Fibroblast of the aortic adventitia (primary cell): ENCODE measurements at regions not wholly inside any gene's neighbourhood (a gene's known extent, or its start where the extent isn't known, plus 50 kb on each side); places are given as distances from the start of the nearest gene placed in this dataset.

Experiments
- DNase-seq: peaks from one replicate; pipeline ENCODE4 v3.0.0-alpha.2; 2010; ENCODE audit warnings: low read depth
- H3K4me3 ChIP-seq: 2 replicates; pipeline ENCODE4 v1.5.1; 2011; ENCODE audit warnings: low read depth, mild to moderate bottlenecking, control low read depth, low read length, moderate library complexity
- TF ChIP-seq, protein P1 (sequence below): IDR thresholded peaks from 2 replicates; pipeline ENCODE4 v1.5.1; 2011; ENCODE audit warnings: mild to moderate bottlenecking, low read length, control low read depth, inconsistent platforms; ENCODE audit not compliant: insufficient read depth

DNA sequence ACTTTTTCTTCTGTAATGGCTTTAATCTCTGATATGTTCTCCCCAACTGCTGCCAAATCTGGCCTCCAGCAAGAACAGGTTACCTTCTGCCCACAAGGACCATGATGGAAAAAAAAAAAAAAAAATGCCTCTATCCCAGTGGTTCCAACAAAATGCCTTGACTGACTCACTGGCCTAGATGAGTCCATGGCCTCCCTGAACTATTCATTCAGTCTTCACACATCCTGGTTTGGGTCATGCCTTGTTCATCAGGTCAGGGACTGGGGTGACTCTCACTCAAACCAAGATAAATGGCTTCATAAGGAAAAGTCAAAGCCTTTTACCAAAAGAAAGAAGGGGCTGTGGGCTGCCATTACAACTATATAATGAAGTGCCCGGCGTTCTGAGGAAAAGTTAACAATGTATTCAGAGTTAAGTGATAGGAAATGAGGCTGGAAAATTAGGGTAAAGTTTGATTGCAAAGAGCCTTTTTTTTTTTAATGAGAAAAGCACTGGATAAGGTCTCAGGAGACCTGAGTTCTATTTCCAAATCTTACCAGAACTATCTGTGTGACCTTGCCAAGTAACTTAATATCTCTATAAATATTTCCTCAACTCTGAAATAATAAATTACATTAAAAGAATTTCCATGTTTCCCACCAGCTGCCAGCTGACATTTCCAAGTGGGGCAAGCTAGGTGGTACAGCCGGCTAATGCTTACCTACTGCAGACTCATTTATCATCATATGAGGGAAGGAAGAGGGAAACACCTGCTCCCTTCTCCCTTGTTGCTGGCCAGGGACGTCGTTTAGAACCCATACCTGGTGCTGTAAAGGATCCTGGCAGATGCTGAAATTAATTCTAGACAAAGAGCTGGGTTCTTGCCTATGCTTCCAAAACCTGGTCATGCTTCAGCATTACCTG lies 380.0 kb upstream of the MARCKS start:
- no peak overlapping the region for H3K4me3 ChIP-seq
- no peak for DNase-seq
- TF ChIP-seq, protein P1, sequence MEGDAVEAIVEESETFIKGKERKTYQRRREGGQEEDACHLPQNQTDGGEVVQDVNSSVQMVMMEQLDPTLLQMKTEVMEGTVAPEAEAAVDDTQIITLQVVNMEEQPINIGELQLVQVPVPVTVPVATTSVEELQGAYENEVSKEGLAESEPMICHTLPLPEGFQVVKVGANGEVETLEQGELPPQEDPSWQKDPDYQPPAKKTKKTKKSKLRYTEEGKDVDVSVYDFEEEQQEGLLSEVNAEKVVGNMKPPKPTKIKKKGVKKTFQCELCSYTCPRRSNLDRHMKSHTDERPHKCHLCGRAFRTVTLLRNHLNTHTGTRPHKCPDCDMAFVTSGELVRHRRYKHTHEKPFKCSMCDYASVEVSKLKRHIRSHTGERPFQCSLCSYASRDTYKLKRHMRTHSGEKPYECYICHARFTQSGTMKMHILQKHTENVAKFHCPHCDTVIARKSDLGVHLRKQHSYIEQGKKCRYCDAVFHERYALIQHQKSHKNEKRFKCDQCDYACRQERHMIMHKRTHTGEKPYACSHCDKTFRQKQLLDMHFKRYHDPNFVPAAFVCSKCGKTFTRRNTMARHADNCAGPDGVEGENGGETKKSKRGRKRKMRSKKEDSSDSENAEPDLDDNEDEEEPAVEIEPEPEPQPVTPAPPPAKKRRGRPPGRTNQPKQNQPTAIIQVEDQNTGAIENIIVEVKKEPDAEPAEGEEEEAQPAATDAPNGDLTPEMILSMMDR = no peak

DNA sequence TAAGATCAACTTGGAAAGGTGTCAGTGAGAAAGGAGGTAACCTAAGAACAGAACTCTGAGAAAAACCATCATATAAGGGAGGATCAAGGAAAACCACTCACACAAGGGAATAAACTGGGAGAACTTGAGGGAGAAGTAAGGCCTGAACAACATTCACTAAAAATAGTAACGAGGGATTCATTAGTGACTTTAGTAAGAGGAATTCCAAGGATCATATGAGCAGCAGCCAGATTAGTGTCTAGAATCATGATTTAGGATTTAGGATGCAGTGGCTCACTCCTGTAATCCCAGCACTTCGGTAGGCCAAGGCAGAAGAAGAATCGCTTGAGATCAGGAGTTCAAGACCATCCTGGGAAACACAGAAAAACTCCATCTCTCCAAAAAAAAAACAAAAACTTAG lies 376.5 kb upstream of the MARCKS start:
- TF ChIP-seq, protein P1 = no peak
- DNase-seq = no peak
- no peak overlapping the region for H3K4me3 ChIP-seq

DNA sequence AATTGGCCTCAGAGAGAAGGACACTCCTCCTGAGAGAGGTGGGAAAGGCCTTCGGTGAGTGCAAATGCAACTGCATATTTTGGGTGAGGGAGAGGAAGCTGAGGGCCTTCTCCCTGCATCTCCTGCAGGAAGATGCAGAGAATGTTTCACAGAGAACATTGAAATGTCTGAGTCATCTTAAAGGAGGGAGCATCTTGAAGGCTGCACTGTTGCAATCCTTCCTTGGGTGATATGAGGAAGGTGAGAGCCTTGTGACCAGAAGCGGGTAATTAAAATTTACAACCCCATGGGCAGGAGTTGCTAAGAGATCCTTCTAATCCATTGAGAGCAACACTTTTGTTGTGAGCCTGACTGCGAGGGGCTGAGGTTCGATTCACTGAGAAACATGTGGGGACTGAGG lies 375.7 kb upstream of the MARCKS start:
- H3K4me3 ChIP-seq = no peak overlapping the region
- DNase-seq = no peak
- TF ChIP-seq, protein P1 = no peak

DNA sequence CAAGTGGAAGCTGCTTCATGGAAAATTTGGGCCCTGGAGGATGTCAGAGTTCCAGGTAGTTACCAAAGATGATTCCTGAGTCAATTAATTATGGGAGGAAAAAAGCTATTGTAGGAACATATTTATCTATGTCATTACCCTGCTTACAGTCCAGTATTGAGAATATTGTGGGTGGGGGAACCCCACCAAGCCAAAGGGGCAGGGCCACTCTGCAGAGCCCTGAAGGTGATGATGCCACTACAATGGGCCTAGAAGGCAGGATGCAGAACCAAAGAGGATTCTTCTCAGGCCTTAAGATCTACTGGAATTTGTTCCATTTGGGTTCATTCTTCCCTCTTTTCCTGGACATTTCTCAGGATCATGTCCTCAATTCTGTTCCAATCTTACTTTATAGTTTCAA lies 375.2 kb upstream of the MARCKS start:
- DNase-seq = no peak
- TF ChIP-seq, protein P1 = no peak
- no peak overlapping the region for H3K4me3 ChIP-seq

DNA sequence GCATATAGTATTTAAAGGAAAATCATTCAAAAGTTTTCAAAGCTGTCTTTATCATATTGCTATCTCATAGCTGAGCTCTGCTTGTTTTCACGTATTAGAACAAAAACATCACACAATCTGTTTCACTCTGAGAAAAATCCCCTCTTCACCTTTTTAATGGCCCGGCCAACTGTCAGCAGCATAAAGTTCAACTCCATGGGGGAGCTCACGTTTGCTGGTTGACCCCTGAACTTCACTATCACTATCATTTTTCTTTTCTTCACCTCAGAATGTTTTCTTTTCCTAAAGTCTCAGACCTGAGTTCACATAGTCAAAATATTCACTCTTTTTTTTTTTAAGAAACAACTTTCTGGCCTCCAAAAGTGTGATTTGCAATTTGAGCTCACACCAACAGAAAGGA lies 374.4 kb upstream of the MARCKS start:
- no peak for DNase-seq
- TF ChIP-seq, protein P1 = no peak
- no peak overlapping the region for H3K4me3 ChIP-seq

DNA sequence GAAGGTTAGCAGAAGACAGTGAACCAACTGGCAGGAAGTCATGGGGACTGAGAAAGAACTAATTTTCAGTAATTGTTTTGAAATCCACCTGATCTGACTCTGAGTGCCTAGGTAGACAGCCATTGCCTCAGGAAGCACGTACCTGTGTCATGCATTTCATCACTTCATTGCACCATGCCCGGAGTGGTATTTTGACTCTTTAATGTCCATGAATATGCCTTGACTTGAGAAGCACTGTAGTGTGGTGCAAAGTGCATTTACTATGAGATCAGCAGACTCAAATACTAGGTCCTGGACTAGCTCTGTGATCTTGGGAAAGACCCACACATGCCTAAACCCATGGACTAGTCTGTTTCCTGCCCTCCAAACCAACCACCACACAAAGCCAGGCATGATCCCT lies 370.9 kb upstream of the MARCKS start:
- H3K4me3 ChIP-seq = no peak overlapping the region
- DNase-seq = no peak
- TF ChIP-seq, protein P1 = no peak
